OCI-LY1 (cell line): ENCODE measurements at regions not wholly inside any gene's neighbourhood (a gene's known extent, or its start where the extent isn't known, plus 50 kb on each side); places are given as distances from the start of the nearest gene placed in this dataset.

Experiments used
- EZH2 ChIP-seq: fragments of 200-600 bp; sonication (generic), shearing (Covaris generic); IDR thresholded peaks from 2 replicates; pipeline ENCODE4 v1.8.0; 2017; ENCODE audit warnings: borderline replicate concordance, mixed run types, mild to moderate bottlenecking, antibody characterized with exemption, low read length, moderate library complexity, mixed read lengths
- TF ChIP-seq, protein P1 (sequence below): fragments of 200-600 bp; sonication (generic), shearing (Covaris generic); IDR thresholded peaks from 2 replicates; pipeline ENCODE4 v1.5.1; 2017; ENCODE audit warnings: mild to moderate bottlenecking, antibody characterized with exemption, low read length, moderate library complexity, mixed read lengths

GRCh38 chr12:66779466-66779865, 100.6 kb upstream of the GRIP1 start:
- TF ChIP-seq, protein P1, sequence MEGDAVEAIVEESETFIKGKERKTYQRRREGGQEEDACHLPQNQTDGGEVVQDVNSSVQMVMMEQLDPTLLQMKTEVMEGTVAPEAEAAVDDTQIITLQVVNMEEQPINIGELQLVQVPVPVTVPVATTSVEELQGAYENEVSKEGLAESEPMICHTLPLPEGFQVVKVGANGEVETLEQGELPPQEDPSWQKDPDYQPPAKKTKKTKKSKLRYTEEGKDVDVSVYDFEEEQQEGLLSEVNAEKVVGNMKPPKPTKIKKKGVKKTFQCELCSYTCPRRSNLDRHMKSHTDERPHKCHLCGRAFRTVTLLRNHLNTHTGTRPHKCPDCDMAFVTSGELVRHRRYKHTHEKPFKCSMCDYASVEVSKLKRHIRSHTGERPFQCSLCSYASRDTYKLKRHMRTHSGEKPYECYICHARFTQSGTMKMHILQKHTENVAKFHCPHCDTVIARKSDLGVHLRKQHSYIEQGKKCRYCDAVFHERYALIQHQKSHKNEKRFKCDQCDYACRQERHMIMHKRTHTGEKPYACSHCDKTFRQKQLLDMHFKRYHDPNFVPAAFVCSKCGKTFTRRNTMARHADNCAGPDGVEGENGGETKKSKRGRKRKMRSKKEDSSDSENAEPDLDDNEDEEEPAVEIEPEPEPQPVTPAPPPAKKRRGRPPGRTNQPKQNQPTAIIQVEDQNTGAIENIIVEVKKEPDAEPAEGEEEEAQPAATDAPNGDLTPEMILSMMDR = no peak
- TF ChIP-seq EZH2 = no peak
